ENCODE measurements at regions not wholly inside any gene's neighbourhood (a gene's known extent, or its start where the extent isn't known, plus 50 kb on each side); places are given as distances from the start of the nearest gene placed in this dataset.

GRCh38 chr11:116428638-116428975, 344.2 kb downstream of the BUD13 start:
- Histone ChIP-seq H3K27ac (no peak overlapping the region), H3K4me2 (no peak overlapping the region), H3K9me3 (no peaks in the 10 kb centered on the region), H3K4me3 (no peak overlapping the region), H3K4me1 (no peaks in the 10 kb centered on the region)
- FAIRE-seq (no peak), ATAC-seq (no peak), DNase-seq (ENCODE audit: low read depth in 1 of 2, low spot score in 1 of 2) (no peak)
- CTCF ChIA-PET = no interaction called here
- POLR2A ChIA-PET = no interaction called here
- WGBS (ENCODE audit: missing lambda C conversion rate) = 12% methylated on average over 4 of the region's 6 CpGs
- TF ChIP-seq PHF8 (IDR thresholded peaks at IDR 0.05; ENCODE audit: borderline replicate concordance, low read depth) (no peak), HOXB5 (CRISPR knock-in tag; IDR thresholded peaks at IDR 0.05) (no peak), ESRRA (IDR thresholded peaks at IDR 0.05; ENCODE audit: borderline replicate concordance, low read length) (no peak), EHMT2 (IDR thresholded peaks at IDR 0.05; ENCODE audit: low read depth) (no peak), E2F6 (IDR thresholded peaks at IDR 0.05; ENCODE audit: borderline replicate concordance, low read depth) (no peak), USF2 (IDR thresholded peaks at IDR 0.05) (no peak), SMC3 (IDR thresholded peaks at IDR 0.05) (no peak), HDAC2 (IDR thresholded peaks at IDR 0.05) (no peak), ATOH8 (CRISPR knock-in tag; IDR thresholded peaks at IDR 0.05; ENCODE audit: low read depth) (no peak)

GRCh38 chr11:116427903-116428637, 344.7 kb downstream of the BUD13 start:
- DNase-seq (ENCODE audit: low read depth in 1 of 2, low spot score in 1 of 2) (no peak), FAIRE-seq (no peak), ATAC-seq (no peak)
- no peak overlapping the region for H3K27ac ChIP-seq
- no peaks in the 10 kb centered on the region for H3K9me3 ChIP-seq
- CTCF ChIA-PET = no interaction called here
- 41% methylated on average over 10 of the region's 11 CpGs for WGBS (ENCODE audit: missing lambda C conversion rate)
- H3K4me1 ChIP-seq = no peaks in the 10 kb centered on the region
- H3K4me3 ChIP-seq = no peak overlapping the region
- TF ChIP-seq ZSCAN20 (CRISPR knock-in tag; IDR thresholded peaks at IDR 0.05) (no peak), CHD2 (IDR thresholded peaks at IDR 0.05; ENCODE audit: low read length, partially characterized antibody) (no peak), HEYL (CRISPR knock-in tag; IDR thresholded peaks at IDR 0.05) (no peak), ELK1 (IDR thresholded peaks at IDR 0.05; ENCODE audit: low read depth, low read length) (no peak), MAX (IDR thresholded peaks at IDR 0.05) (no peak), SMC3 (IDR thresholded peaks at IDR 0.05) (no peak), PHF8 (IDR thresholded peaks at IDR 0.05; ENCODE audit: borderline replicate concordance, low read depth) (no peak), HOXB13 (CRISPR knock-in tag; IDR thresholded peaks at IDR 0.05; ENCODE audit: low read depth) (no peak), HOXB5 (CRISPR knock-in tag; IDR thresholded peaks at IDR 0.05) (no peak), CBX2 (IDR thresholded peaks at IDR 0.05; ENCODE audit: borderline replicate concordance, low read depth) (no peak), HDAC2 (IDR thresholded peaks at IDR 0.05) (no peak), RARB (CRISPR knock-in tag; IDR thresholded peaks at IDR 0.05) (no peak), CBX8 (IDR thresholded peaks at IDR 0.05) (no peak), ATOH8 (CRISPR knock-in tag; IDR thresholded peaks at IDR 0.05; ENCODE audit: low read depth) (no peak), CEBPB (IDR thresholded peaks at IDR 0.05) (no peak), FOXS1 (CRISPR knock-in tag; IDR thresholded peaks at IDR 0.05) (no peak), RCOR1 (IDR thresholded peaks at IDR 0.05; ENCODE audit: low read depth, low read length) (no peak), CHD4 (IDR thresholded peaks at IDR 0.05; ENCODE audit: borderline replicate concordance) (no peak), GATA3 (IDR thresholded peaks at IDR 0.05; ENCODE audit: borderline replicate concordance) (no peak)
- POLR2A ChIA-PET = no interaction called here
- H3K4me2 ChIP-seq = no peak overlapping the region
